HFFc6 (cell line): ENCODE measurements at regions not wholly inside any gene's neighbourhood (a gene's known extent, or its start where the extent isn't known, plus 50 kb on each side); places are given as distances from the start of the nearest gene placed in this dataset.

ENCODE experiments used
- DNase-seq: peaks from one replicate; pipeline ENCODE4 v3.0.0-alpha.2; 2018
- H3K27ac Mint-ChIP-seq: 2 replicates; pipeline ENCODE4 v1.8.0; 2020; ENCODE audit warnings: mild to moderate bottlenecking, mixed read lengths
- H3K27me3 Mint-ChIP-seq: 2 replicates; pipeline ENCODE4 v1.8.0; 2021; ENCODE audit warnings: mild to moderate bottlenecking, moderate library complexity, mixed read lengths; ENCODE audit not compliant: insufficient read depth
- H3K36me3 Mint-ChIP-seq: 2 replicates; pipeline ENCODE4 v1.8.0; 2021; ENCODE audit warnings: low read depth, mixed read lengths
- H3K4me1 Mint-ChIP-seq: 2 replicates; pipeline ENCODE4 v1.8.0; 2020; ENCODE audit warnings: low read depth, mixed read lengths
- H3K4me3 Mint-ChIP-seq: 2 replicates; pipeline ENCODE4 v1.8.0; 2020; ENCODE audit warnings: mild to moderate bottlenecking, moderate library complexity, mixed read lengths
- H3K9me3 Mint-ChIP-seq: 2 replicates; pipeline ENCODE4 v1.8.0; 2020; ENCODE audit warnings: mild to moderate bottlenecking, mixed read lengths
- CTCF ChIP-seq: fragments of 200-600 bp; sonication (generic); IDR thresholded peaks from 2 replicates; pipeline ENCODE4 v1.5.0; 2021; ENCODE audit warnings: antibody characterized with exemption, mild to moderate bottlenecking

GRCh38 chr20:61025536-61025935 is 226.5 kb upstream of the CDH4 start:
- no peaks in the 10 kb centered on the region; the same call in 1 of the 2 replicates for H3K9me3 Mint-ChIP-seq
- H3K27me3 Mint-ChIP-seq: peaks cover 3% of the 10 kb centered on the region; the same call in 1 of the 2 replicates
- no peak for TF ChIP-seq CTCF
- no peaks in the 10 kb centered on the region for H3K4me1 Mint-ChIP-seq
- DNase-seq: no peak
- no peak overlapping the region for H3K27ac Mint-ChIP-seq
- no peak overlapping the region for H3K4me3 Mint-ChIP-seq
- no peaks in the 10 kb centered on the region for H3K36me3 Mint-ChIP-seq

DNA sequence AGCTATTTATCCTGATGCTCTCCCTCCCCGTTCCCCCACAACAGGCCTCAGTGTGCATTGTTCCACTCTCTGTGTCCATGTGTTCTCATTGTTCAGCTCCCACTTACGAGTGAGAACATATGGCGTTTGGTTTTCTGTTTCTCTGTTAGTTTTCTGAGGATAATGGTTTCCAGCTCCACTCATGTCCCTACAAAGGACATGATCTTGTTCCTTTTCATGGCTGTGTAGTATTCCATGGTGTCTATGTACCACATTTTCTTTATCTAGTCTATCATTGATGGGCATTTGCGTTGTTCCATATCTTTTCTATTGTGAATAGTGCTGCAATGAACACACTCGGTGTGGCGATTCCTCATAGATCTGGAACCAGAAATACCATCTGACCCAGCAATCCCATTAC is 225.9 kb upstream of the CDH4 start:
- H3K27ac Mint-ChIP-seq: no peak overlapping the region
- no peak for DNase-seq
- no peak overlapping the region for H3K4me3 Mint-ChIP-seq
- no peak for TF ChIP-seq CTCF
- peaks cover 2% of the 10 kb centered on the region; the same call in 1 of the 2 replicates for H3K27me3 Mint-ChIP-seq
- H3K36me3 Mint-ChIP-seq: no peaks in the 10 kb centered on the region
- H3K9me3 Mint-ChIP-seq: no peaks in the 10 kb centered on the region; the same call in 1 of the 2 replicates
- H3K4me1 Mint-ChIP-seq: no peaks in the 10 kb centered on the region

DNA sequence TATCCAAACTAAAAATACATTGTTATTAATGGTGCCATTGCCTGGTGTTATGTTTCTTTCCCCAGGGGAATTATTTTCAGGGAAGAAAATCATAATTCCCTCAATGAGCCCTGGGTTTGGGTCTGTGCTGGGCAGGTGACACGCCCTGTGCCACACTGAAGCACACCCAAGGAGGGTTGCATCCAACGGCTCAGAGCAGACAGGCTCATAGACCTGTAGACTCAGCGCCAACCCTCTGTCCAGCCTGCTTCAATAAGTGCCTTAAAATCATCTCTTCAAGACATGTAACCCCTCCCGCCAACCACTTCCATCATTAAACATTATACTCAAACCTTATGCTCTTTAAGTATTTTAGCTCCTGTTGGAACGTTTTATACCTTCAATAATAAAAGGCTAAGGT is 225.3 kb upstream of the CDH4 start:
- no peak overlapping the region for H3K27ac Mint-ChIP-seq
- H3K4me1 Mint-ChIP-seq: no peaks in the 10 kb centered on the region
- no peak overlapping the region for H3K4me3 Mint-ChIP-seq
- H3K9me3 Mint-ChIP-seq: no peaks in the 10 kb centered on the region; the same call in 1 of the 2 replicates
- H3K36me3 Mint-ChIP-seq: no peaks in the 10 kb centered on the region
- TF ChIP-seq CTCF: no peak
- H3K27me3 Mint-ChIP-seq: peaks cover 2% of the 10 kb centered on the region; the same call in 1 of the 2 replicates
- no peak for DNase-seq

- Mint-ChIP-seq H3K27me3 (peaks cover under 1% of the 10 kb centered on the region; the same call in 1 of the 2 replicates), H3K36me3 (no peaks in the 10 kb centered on the region), H3K4me1 (no peaks in the 10 kb centered on the region), H3K27ac (no peak overlapping the region), H3K4me3 (no peak overlapping the region), H3K9me3 (no peaks in the 10 kb centered on the region; the same call in 1 of the 2 replicates)
- no peak for TF ChIP-seq CTCF
- DNase-seq: no peak
Measured at GRCh38 chr20:61027218-61027617, 224.8 kb upstream of the CDH4 start.

GRCh38 chr20:61030130-61030529 is 221.9 kb upstream of the CDH4 start:
- Mint-ChIP-seq H3K9me3 (no peaks in the 10 kb centered on the region; the same call in 1 of the 2 replicates), H3K4me1 (no peaks in the 10 kb centered on the region), H3K4me3 (no peak overlapping the region), H3K27me3 (no peaks in the 10 kb centered on the region), H3K27ac (no peak overlapping the region), H3K36me3 (no peaks in the 10 kb centered on the region)
- DNase-seq: no peak
- no peak for TF ChIP-seq CTCF
